Esophagus squamous epithelium (tissue), 5 donors: ENCODE measurements at regions not wholly inside any gene's neighbourhood (a gene's known extent, or its start where the extent isn't known, plus 50 kb on each side); places are given as distances from the start of the nearest gene placed in this dataset.

Source experiments
- DNase-seq: peaks from one replicate; lab custom pipeline; 2025; lab: John Stamatoyannopoulos, UW
- H3K27ac ChIP-seq, 4 donors: fragments of 200-600 bp; sonication (generic); one replicate each; pipeline ENCODE4 v1.5.1; 2016 to 2019; ENCODE audit warnings: mild to moderate bottlenecking in 1 of 4
- H3K27me3 ChIP-seq, 4 donors: fragments of 200-600 bp; sonication (generic); 1 replicate in 3 of 4; 2 replicates in 1 of 4; pipeline versions ENCODE4 v1.5.1 to v1.6.0; 2017 to 2021; ENCODE audit warnings: antibody characterized with exemption in 1 of 4
- H3K36me3 ChIP-seq, 3 donors: fragments of 200-600 bp; sonication (generic); one replicate each; pipeline ENCODE4 v1.5.1; 2016 to 2019
- H3K4me1 ChIP-seq, 3 donors: fragments of 200-600 bp; sonication (generic); one replicate each; pipeline ENCODE4 v1.5.1; 2017 to 2019
- H3K4me3 ChIP-seq, 4 donors: fragments of 200-600 bp; sonication (generic); 1 replicate in 3 of 4; 2 replicates in 1 of 4; pipeline ENCODE4 v1.5.1; 2016 to 2019; ENCODE audit warnings: mild to moderate bottlenecking in 2 of 4, moderate library complexity in 1 of 4
- H3K9me3 ChIP-seq, 3 donors: fragments of 200-600 bp; sonication (generic); one replicate each; pipeline ENCODE4 v1.5.1; 2016 to 2019
- POLR2A ChIP-seq, 4 donors: fragments of 450-650 bp; IDR thresholded peaks; one replicate each; pipeline ENCODE4 v1.6.1; 2017; ENCODE audit warnings: antibody characterized with exemption in 4 of 4, mild to moderate bottlenecking in 4 of 4, moderate library complexity in 3 of 4
- WGBS, 2 donors: methylation state at CpG; one replicate each; pipeline ENCODE4 v1.1.5; 2018; 5-methylcytosine and 5-hydroxymethylcytosine counted together
- intact Hi-C: fragments of 100-400 bp; cut with DNase I; formaldehyde crosslinking; loops from one replicate; pipeline ENCODE4 v1.15.0; 2022
- TF ChIP-seq, protein P1 (sequence below), 6 experiments: fragments of 450-650 bp in 4 of 6; fragments of 200-600 bp in 2 of 6; sonication (generic) in 2 of 6; IDR thresholded peaks; one replicate each; pipeline ENCODE4 v1.5.1; 2016 to 2019; ENCODE audit warnings: antibody characterized with exemption in 6 of 6, mild to moderate bottlenecking in 4 of 6, moderate library complexity in 4 of 6
- donor health status: DM: yes; HTN: yes; CAD: no.

DNA sequence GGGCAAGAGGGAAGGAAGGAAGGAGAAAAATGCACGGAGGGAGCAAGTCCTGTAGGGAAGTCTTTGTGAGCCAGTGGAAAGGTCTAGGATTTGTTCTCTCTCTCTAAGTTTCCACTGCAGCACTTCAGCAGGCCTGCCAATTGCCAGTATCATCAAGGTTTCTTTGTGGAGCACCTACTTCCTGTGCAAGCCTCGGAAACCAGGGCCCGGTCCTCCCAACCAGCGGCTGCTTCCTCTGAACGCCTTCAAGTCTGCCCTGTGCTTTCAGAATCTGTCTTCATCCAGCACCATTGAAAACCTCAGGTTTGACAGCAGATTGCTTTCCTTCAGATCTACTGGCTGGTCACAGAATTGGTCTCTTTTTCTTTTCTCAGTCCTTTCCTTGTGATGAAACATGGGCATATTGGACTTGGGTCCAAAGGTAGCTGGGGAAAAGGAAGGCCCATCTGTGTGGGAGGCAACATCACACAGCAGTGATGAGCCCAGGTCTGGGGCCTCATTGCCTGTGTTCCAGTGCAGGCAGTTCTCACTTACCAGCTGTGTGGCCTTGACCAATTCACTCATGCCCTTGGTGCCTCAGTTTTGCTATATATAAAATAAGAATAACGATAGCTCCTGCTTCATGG, 144.5 kb downstream of the SEC16B start:
- TF ChIP-seq, protein P1, sequence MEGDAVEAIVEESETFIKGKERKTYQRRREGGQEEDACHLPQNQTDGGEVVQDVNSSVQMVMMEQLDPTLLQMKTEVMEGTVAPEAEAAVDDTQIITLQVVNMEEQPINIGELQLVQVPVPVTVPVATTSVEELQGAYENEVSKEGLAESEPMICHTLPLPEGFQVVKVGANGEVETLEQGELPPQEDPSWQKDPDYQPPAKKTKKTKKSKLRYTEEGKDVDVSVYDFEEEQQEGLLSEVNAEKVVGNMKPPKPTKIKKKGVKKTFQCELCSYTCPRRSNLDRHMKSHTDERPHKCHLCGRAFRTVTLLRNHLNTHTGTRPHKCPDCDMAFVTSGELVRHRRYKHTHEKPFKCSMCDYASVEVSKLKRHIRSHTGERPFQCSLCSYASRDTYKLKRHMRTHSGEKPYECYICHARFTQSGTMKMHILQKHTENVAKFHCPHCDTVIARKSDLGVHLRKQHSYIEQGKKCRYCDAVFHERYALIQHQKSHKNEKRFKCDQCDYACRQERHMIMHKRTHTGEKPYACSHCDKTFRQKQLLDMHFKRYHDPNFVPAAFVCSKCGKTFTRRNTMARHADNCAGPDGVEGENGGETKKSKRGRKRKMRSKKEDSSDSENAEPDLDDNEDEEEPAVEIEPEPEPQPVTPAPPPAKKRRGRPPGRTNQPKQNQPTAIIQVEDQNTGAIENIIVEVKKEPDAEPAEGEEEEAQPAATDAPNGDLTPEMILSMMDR (IDR thresholded peaks at IDR 0.05), result no peak
- TF ChIP-seq POLR2A (IDR thresholded peaks at IDR 0.05), result no peak
- intact Hi-C loops, result no loop called here
- DNase-seq, result no peak
- Histone ChIP-seq H3K36me3 (no peaks in the 10 kb centered on the region), H3K4me1 (no peaks in the 10 kb centered on the region), H3K27me3 (no peaks in the 10 kb centered on the region), H3K4me3 (no peak overlapping the region), H3K27ac (no peak overlapping the region), H3K9me3 (no peaks in the 10 kb centered on the region)
- WGBS, 2 donors, result 72 to 91% methylated on average over 6 of the region's 6 CpGs

DNA sequence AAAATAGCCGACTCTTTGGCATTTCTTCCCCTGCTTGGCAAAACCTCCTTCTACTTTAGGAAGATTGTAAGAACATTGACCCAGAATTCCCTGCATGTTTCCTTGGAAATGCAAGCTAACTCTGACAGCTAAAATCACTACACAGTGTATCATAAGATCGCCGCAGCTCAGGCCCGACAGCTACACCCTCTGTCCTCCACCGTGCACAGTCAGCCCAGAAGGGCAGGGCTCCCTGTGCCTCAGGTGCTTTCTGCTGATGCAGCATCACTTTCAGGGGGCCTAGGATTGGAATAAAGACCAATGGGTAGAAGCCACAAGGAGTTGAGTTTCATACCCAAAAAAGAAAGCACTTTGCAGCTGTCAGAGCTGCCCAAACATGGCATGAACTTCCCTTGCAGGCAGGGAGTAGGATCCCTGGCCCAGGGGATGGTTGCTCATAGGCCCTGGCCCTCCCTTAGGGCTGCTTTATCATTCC, 145.3 kb downstream of the SEC16B start:
- intact Hi-C loops, result no loop called here
- H3K9me3 ChIP-seq, result no peaks in the 10 kb centered on the region
- TF ChIP-seq, protein P1 (IDR thresholded peaks at IDR 0.05), result no peak
- TF ChIP-seq POLR2A (IDR thresholded peaks at IDR 0.05), result no peak
- H3K4me3 ChIP-seq, result no peak overlapping the region
- no peak for DNase-seq
- no peak overlapping the region for H3K27ac ChIP-seq
- H3K36me3 ChIP-seq, result no peaks in the 10 kb centered on the region
- no peaks in the 10 kb centered on the region for H3K27me3 ChIP-seq
- H3K4me1 ChIP-seq, result no peaks in the 10 kb centered on the region
- 20 to 29% methylated on average over 1 to 5 of the region's 5 CpGs for WGBS, 2 donors

DNA sequence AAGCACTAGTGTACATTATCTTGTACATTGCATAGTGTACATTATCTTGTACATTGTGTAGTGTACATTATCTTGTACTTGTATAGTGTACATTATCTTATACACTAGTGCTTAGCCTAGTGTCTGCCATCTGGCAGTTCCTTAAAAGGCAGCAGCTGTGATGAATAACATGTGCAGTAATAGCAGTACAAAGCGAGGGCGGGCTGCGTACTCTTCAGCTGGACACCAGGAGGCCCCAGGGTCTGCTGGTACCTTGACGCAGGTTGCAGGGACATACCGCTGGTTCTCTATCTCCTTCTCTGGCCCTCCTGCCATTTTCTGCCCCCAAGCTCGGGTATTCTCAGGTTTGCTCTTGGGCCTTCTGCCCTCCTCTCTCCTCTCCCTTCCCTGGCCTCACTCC, 149.6 kb downstream of the SEC16B start:
- H3K27me3 ChIP-seq, result no peaks in the 10 kb centered on the region
- no peak for DNase-seq
- intact Hi-C loops, result no loop called here
- H3K4me1 ChIP-seq, result no peaks in the 10 kb centered on the region
- no peak overlapping the region for H3K27ac ChIP-seq
- no peak overlapping the region for H3K4me3 ChIP-seq
- H3K9me3 ChIP-seq, result no peaks in the 10 kb centered on the region
- TF ChIP-seq, protein P1 (IDR thresholded peaks at IDR 0.05), result no peak
- TF ChIP-seq POLR2A (IDR thresholded peaks at IDR 0.05), result no peak
- 86 to 89% methylated on average over 6 of the region's 6 CpGs for WGBS, 2 donors
- H3K36me3 ChIP-seq, result no peaks in the 10 kb centered on the region

DNA sequence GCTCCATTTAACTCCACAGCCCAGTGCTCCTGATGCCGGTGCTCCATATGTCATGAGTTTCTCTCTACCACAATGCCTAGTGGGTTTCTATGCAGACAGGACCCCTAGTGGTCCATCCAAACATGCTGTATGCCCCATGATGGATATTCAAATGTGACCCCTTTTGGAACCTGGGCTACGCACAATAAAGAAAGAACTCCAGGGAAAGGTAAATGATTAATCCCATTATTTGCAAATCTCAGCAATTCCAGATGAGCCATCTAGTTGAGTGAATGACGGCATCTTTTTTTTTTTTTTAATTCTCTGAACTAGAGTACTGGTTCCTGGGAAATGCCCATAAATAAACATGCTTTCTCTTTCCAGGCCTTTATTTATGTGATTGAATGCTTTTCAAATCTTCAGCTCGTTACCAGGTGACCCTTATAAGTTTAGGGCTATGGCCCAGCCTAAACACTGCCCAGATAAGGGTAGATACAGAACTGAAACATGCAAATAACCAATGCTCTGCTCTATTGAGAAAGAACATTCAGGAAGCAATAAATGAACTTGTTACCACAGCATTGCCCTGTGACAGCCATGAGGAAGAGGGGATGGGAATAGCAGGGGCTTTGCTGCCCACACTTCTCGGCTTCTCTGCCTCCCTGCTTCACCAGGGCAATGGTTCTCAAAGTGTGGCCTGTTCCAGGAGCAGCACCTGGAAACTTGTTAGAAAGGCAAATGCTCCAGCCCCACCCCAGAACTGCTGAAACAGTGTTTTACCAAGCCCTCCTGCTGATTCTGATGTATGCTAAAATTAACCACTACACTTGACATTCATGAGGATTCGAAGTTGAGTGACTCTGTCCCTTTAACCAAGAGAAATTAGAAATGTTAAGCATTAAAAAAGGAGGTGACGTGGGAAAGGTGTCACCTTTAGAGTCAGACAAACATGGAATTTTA, 151.7 kb downstream of the SEC16B start:
- DNase-seq, result no peak
- Histone ChIP-seq H3K36me3 (no peaks in the 10 kb centered on the region), H3K9me3 (no peaks in the 10 kb centered on the region), H3K27ac (no peak overlapping the region), H3K27me3 (no peaks in the 10 kb centered on the region), H3K4me1 (no peaks in the 10 kb centered on the region), H3K4me3 (no peak overlapping the region)
- WGBS, 2 donors, result 47 to 55% methylated on average over 7 of the region's 7 CpGs
- intact Hi-C loops, result no loop called here
- TF ChIP-seq, protein P1 (IDR thresholded peaks at IDR 0.05), result no peak
- TF ChIP-seq POLR2A (IDR thresholded peaks at IDR 0.05), result no peak

DNA sequence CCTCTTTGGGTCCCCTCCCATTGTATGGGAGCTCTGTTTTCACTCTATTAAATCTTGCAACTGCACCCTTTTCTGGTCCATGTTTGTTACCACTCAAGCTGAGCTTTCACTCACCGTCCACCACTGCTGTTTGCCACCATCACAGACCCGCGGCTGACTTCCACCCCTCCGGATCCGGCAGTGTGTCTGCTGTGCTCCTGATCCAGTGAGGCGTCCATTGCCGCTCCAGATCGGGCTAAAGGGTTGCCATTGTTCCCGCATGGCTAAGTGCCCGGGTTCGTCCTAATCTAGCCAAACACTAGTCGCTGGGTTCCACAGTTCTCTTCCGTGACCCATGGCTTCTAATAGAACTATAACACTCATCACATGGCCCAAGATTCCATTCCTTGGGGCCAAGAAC, 157.2 kb downstream of the SEC16B start:
- H3K4me1 ChIP-seq, result no peaks in the 10 kb centered on the region
- H3K27ac ChIP-seq, result no peak overlapping the region
- WGBS, 2 donors, result 95 to 96% methylated on average over 13 of the region's 13 CpGs
- no peak overlapping the region for H3K4me3 ChIP-seq
- H3K36me3 ChIP-seq, result no peaks in the 10 kb centered on the region
- intact Hi-C loops, result no loop called here
- TF ChIP-seq, protein P1 (IDR thresholded peaks at IDR 0.05), result no peak
- TF ChIP-seq POLR2A (IDR thresholded peaks at IDR 0.05), result no peak
- H3K9me3 ChIP-seq, result no peaks in the 10 kb centered on the region
- no peak for DNase-seq
- H3K27me3 ChIP-seq, result no peaks in the 10 kb centered on the region
